HepG2 (cell line): ENCODE measurements at regions not wholly inside any gene's neighbourhood (a gene's known extent, or its start where the extent isn't known, plus 50 kb on each side); places are given as distances from the start of the nearest gene placed in this dataset.

Experiments used
- ATAC-seq: fragments of 200-7000 bp; cut with Tn5 transposase; 3 replicates; pipeline ENCODE4 v1.9.1; 2020; ENCODE audit warnings: mild to moderate bottlenecking, moderate library complexity
- BruUV-seq: library from RNA; stranded (reverse); fragments of 400-500 nt; replicated peaks from 2 replicates; lab custom pipeline; 2021; lab: Mats Ljungman, UMichigan
- CTCF ChIA-PET: fragments of 300-600 bp; formaldehyde crosslinking; extraction: SDS; loops from one replicate; lab custom pipeline; 2021; ENCODE audit warnings: low total read pairs, inconsistent platforms, low intra/inter-chr PET ratio; lab: Yijun Ruan, JAX
- POLR2A ChIA-PET: fragments of 350-600 bp; sonication (Branson Sonifier 250); formaldehyde crosslinking; loops from one replicate; lab custom pipeline; 2020; ENCODE audit warnings: antibody characterized with exemption, inconsistent platforms; lab: Yijun Ruan, JAX
- DNase-seq: peaks from one replicate; pipeline ENCODE4 v3.0.0-alpha.2; 2015; ENCODE audit warnings: low spot score
- FAIRE-seq: peaks from 3 replicates; lab custom pipeline; 2011; peaks lifted over from hg19 to GRCh38; lab: Jason Lieb, UNC
- H2AFZ ChIP-seq: one replicate; pipeline ENCODE4 v1.6.1; 2011; ENCODE audit warnings: low read length, inconsistent platforms
- H3K27ac ChIP-seq: fragments of 300-600 bp; 3 replicates; pipeline ENCODE4 v1.8.0; 2011; ENCODE audit warnings: mixed run types, mild to moderate bottlenecking, mixed read lengths, low read length, inconsistent platforms; ENCODE audit not compliant: insufficient read depth; ENCODE audit errors: extremely low read length
- H3K27me3 ChIP-seq, 2 experiments: fragments of 200-600 bp in 1 of 2; 2 replicates in 1 of 2; 3 replicates in 1 of 2; pipeline versions ENCODE4 v1.6.0 to v1.8.0; 2011; ENCODE audit warnings: low read length in 2 of 2, mild to moderate bottlenecking in 2 of 2, moderate library complexity in 2 of 2, inconsistent platforms in 1 of 2; ENCODE audit not compliant: insufficient read depth in 2 of 2, control insufficient read depth in 1 of 2
- H3K36me3 ChIP-seq, 2 experiments: fragments of 200-600 bp in 1 of 2; replicated peaks in 1 of 2; 2 replicates in 1 of 2; 3 replicates in 1 of 2; pipeline versions ENCODE4 v1.5.1 to v1.8.0; 2011; ENCODE audit warnings: low read length in 2 of 2, inconsistent platforms in 1 of 2; ENCODE audit not compliant: insufficient read depth in 2 of 2, control insufficient read depth in 1 of 2
- H3K4me1 ChIP-seq: 2 replicates; pipeline ENCODE4 v1.5.1; 2012; ENCODE audit warnings: low read length, inconsistent platforms; ENCODE audit not compliant: insufficient read depth
- H3K4me2 ChIP-seq: 2 replicates; pipeline ENCODE4 v1.6.0; 2011; ENCODE audit warnings: low read depth, low read length, inconsistent platforms
- H3K4me3 ChIP-seq, 3 experiments: fragments of 200-600 bp in 1 of 3; sonication (generic), shearing (Covaris generic) in 1 of 3; replicated peaks in 1 of 3; 2 replicates each; pipeline ENCODE4 v1.5.1; 2011 to 2016; ENCODE audit warnings: low read length in 3 of 3, inconsistent platforms in 2 of 3, low read depth in 2 of 3, mild to moderate bottlenecking in 2 of 3, control low read depth in 1 of 3, mixed read lengths in 1 of 3; ENCODE audit not compliant: insufficient read depth in 1 of 3
- H3K79me2 ChIP-seq: one replicate; pipeline ENCODE4 v1.6.1; 2011; ENCODE audit warnings: low read length, inconsistent platforms; ENCODE audit not compliant: insufficient read depth
- H3K9ac ChIP-seq: 2 replicates; pipeline ENCODE4 v1.6.0; 2011; ENCODE audit warnings: mild to moderate bottlenecking, low read depth, low read length, inconsistent platforms; ENCODE audit not compliant: insufficient read depth
- H3K9me3 ChIP-seq: 2 replicates; pipeline ENCODE4 v1.5.1; 2012; ENCODE audit warnings: mild to moderate bottlenecking, low read length
- H4K20me1 ChIP-seq: 2 replicates; pipeline ENCODE4 v1.6.0; 2011; ENCODE audit warnings: inconsistent platforms, mild to moderate bottlenecking, low read length, moderate library complexity; ENCODE audit not compliant: insufficient read depth
- BRCA1 ChIP-seq: sonication (generic); formaldehyde crosslinking; IDR thresholded peaks from 2 replicates; pipeline ENCODE4 v1.4.0; 2020; ENCODE audit warnings: missing genetic modification reagents
- CAMTA2 ChIP-seq: sonication (generic); formaldehyde crosslinking; IDR thresholded peaks from 2 replicates; pipeline ENCODE4 v1.4.0; 2020; ENCODE audit warnings: mild to moderate bottlenecking, missing genetic modification reagents, borderline replicate concordance
- KAT8 ChIP-seq: IDR thresholded peaks from 2 replicates; pipeline ENCODE4 v1.6.1; 2016; ENCODE audit warnings: missing genetic modification reagents, missing compliant biosample characterization
- MAFK ChIP-seq, 2 experiments: IDR thresholded peaks in 1 of 2; conservative IDR thresholded peaks in 1 of 2; 2 replicates each; pipeline ENCODE4 v1.6.1; 2011; ENCODE audit warnings: improper control_type of control experiment in 2 of 2, low read length in 2 of 2
- MAX ChIP-seq: IDR thresholded peaks from 2 replicates; pipeline ENCODE4 v1.6.1; 2012; ENCODE audit warnings: inconsistent platforms
- MED13 ChIP-seq: sonication (generic); formaldehyde crosslinking; IDR thresholded peaks from 2 replicates; pipeline ENCODE4 v1.5.0; 2020; ENCODE audit warnings: missing genetic modification reagents
- NCOR1 ChIP-seq: fragments of 200-600 bp; sonication (generic); IDR thresholded peaks from 2 replicates; pipeline ENCODE4 v1.7.0; 2017; ENCODE audit warnings: antibody characterized with exemption, low read length, borderline replicate concordance
- PHF5A ChIP-seq: IDR thresholded peaks from one replicate; pipeline ENCODE4 v1.6.1; 2018; ENCODE audit warnings: low read depth, missing genetic modification reagents; ENCODE audit not compliant: unreplicated experiment
- POGZ ChIP-seq: sonication (generic); formaldehyde crosslinking; IDR thresholded peaks from 2 replicates; pipeline ENCODE4 v1.4.0; 2020; ENCODE audit warnings: mild to moderate bottlenecking, missing genetic modification reagents
- POLR2AphosphoS2 ChIP-seq: IDR thresholded peaks from 2 replicates; pipeline ENCODE4 v1.6.1; 2011; ENCODE audit warnings: low read depth, low read length, improper control_type of control experiment
- SP2 ChIP-seq: sonication (generic); formaldehyde crosslinking; IDR thresholded peaks from 2 replicates; pipeline ENCODE4 v1.5.1; 2020; ENCODE audit warnings: mild to moderate bottlenecking, missing genetic modification reagents
- TAF1 ChIP-seq: sonication (generic); formaldehyde crosslinking; IDR thresholded peaks from 2 replicates; pipeline ENCODE4 v1.4.0; 2020; ENCODE audit warnings: missing genetic modification reagents
- ZNF773 ChIP-seq: sonication (generic); formaldehyde crosslinking; IDR thresholded peaks from 2 replicates; pipeline ENCODE4 v1.4.0; 2020; ENCODE audit warnings: missing genetic modification reagents, borderline replicate concordance
- ZNF816 ChIP-seq: sonication (generic); formaldehyde crosslinking; IDR thresholded peaks from 2 replicates; pipeline ENCODE4 v1.8.0; 2022; ENCODE audit warnings: missing genetic modification reagents, mild to moderate bottlenecking, borderline replicate concordance
- WGBS: methylation state at CpG from one replicate; pipeline ENCODE4 v1.1.6; 2017; ENCODE audit warnings: low lambda C conversion rate; 5-methylcytosine and 5-hydroxymethylcytosine counted together
- in situ Hi-C: cut with HindIII; loops from 2 replicates; pipeline ENCODE4 v1.10.0; 2017; ENCODE audit warnings: low pct_unique_long_range_greater_than_20kb; ENCODE audit not compliant: extremely low pct_ligation_motif_present
- intact Hi-C: fragments of 100-400 bp; cut with micrococcal nuclease; formaldehyde crosslinking; loops from one replicate; pipeline ENCODE4 v1.10.0; 2022; ENCODE audit not compliant: unreplicated experiment

DNA sequence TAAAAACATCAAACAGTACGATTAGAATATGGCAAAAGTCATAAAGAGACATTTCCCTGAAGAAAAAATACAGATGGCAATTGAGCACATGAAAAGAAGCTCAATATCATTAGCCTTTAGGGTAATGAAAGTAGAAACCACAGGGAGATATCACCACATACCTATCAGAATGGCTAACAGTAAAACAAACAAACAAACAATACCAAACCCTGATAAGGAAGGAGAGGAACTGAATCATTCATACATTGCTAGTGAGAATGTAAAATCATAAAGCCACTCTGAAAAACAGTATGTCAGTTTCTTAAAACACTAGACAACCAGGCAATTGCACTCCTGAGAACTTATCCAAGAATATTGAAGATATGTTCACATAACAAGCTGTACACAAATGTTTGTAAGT lies 1342.5 kb upstream of the SLC10A2 start:
- no peaks in the 10 kb centered on the region for H3K4me1 ChIP-seq
- no peak for ATAC-seq
- CTCF ChIA-PET: no interaction called here
- intact Hi-C loops: no loop called here
- POLR2A ChIA-PET: no interaction called here
- H3K4me3 ChIP-seq: no peak overlapping the region
- no peak overlapping the region for H3K27ac ChIP-seq
- 0% methylated on average over 1 of the region's 1 CpG for WGBS
- in situ Hi-C loops: no loop called here
- H3K36me3 ChIP-seq: no peaks in the 10 kb centered on the region
- H3K9me3 ChIP-seq: peaks cover 36% of the 10 kb centered on the region
- no peak for DNase-seq
- no TSS peak for BruUV-seq
- no peaks in the 10 kb centered on the region for H3K27me3 ChIP-seq
- no peak overlapping the region for H3K4me2 ChIP-seq
- H3K79me2 ChIP-seq: no peaks in the 10 kb centered on the region
- no peaks in the 10 kb centered on the region for H4K20me1 ChIP-seq
- no peak overlapping the region for H2AFZ ChIP-seq
- TF ChIP-seq TAF1 (no peak), MAX (no peak), POGZ (CRISPR knock-in tag) (no peak), NCOR1 (no peak), MAFK (conservative IDR thresholded peaks at IDR 0.05 in 1 of 2, IDR thresholded peaks at IDR 0.05 in 1 of 2; ENCODE audit: low read length in 2 of 2) (no peak), PHF5A (no peak), ZNF773 (CRISPR knock-in tag) (no peak), SP2 (no peak), POLR2AphosphoS2 (no peak), ZNF816 (CRISPR knock-in tag) (no peak), KAT8 (no peak), BRCA1 (CRISPR knock-in tag) (no peak), MED13 (CRISPR knock-in tag) (no peak), CAMTA2 (no peak)
- no peak for FAIRE-seq
- no peak overlapping the region for H3K9ac ChIP-seq
